Keratinocyte (primary cell): ENCODE measurements at regions not wholly inside any gene's neighbourhood (a gene's known extent, or its start where the extent isn't known, plus 50 kb on each side); places are given as distances from the start of the nearest gene placed in this dataset.

Experiments
- DNase-seq: peaks from one replicate; pipeline ENCODE4 v3.0.0-alpha.2; 2011; ENCODE audit warnings: low read depth, missing footprints, low spot score
- FAIRE-seq: peaks from 2 replicates; lab custom pipeline; 2011; peaks lifted over from hg19 to GRCh38; lab: Jason Lieb, UNC
- H2AFZ ChIP-seq: 2 replicates; pipeline ENCODE4 v1.6.0; 2012; ENCODE audit warnings: low read length, control low read depth, inconsistent platforms; ENCODE audit not compliant: control insufficient read depth
- H3K27ac ChIP-seq: 2 replicates; pipeline ENCODE4 v1.5.1; 2011; ENCODE audit warnings: low read length; ENCODE audit not compliant: control insufficient read depth, insufficient read depth
- H3K27me3 ChIP-seq: 3 replicates; pipeline ENCODE4 v1.6.0; 2011; ENCODE audit warnings: low read length; ENCODE audit not compliant: control insufficient read depth, insufficient read depth; ENCODE audit errors: extremely low read depth
- H3K36me3 ChIP-seq, 2 experiments: 2 replicates in 1 of 2; 3 replicates in 1 of 2; pipeline ENCODE4 v1.5.1; 2011; ENCODE audit warnings: low read length in 2 of 2, mild to moderate bottlenecking in 1 of 2; ENCODE audit not compliant: control insufficient read depth in 2 of 2, insufficient read depth in 2 of 2; ENCODE audit errors: extremely low read depth in 1 of 2
- H3K4me1 ChIP-seq: 3 replicates; pipeline ENCODE4 v1.5.1; 2011; ENCODE audit warnings: low read length; ENCODE audit not compliant: control insufficient read depth, insufficient read depth; ENCODE audit errors: extremely low read depth
- H3K4me2 ChIP-seq: 3 replicates; pipeline ENCODE4 v1.6.0; 2011; ENCODE audit warnings: low read depth, low read length; ENCODE audit not compliant: control insufficient read depth, insufficient read depth; ENCODE audit errors: extremely low read depth
- H3K4me3 ChIP-seq, 3 experiments: fragments of 200-600 bp in 1 of 3; sonication (generic) in 1 of 3; 2 replicates in 2 of 3; 3 replicates in 1 of 3; pipeline ENCODE4 v1.5.1; 2011 to 2016; ENCODE audit warnings: low read length in 3 of 3, mild to moderate bottlenecking in 3 of 3, control low read depth in 2 of 3, inconsistent platforms in 1 of 3, low read depth in 1 of 3, mixed read lengths in 1 of 3, mixed run types in 1 of 3, moderate library complexity in 1 of 3; ENCODE audit not compliant: control insufficient read depth in 2 of 3, insufficient read depth in 2 of 3; ENCODE audit errors: extremely low read depth in 1 of 3
- H3K79me2 ChIP-seq: 2 replicates; pipeline ENCODE4 v1.6.0; 2012; ENCODE audit warnings: low read length; ENCODE audit not compliant: control insufficient read depth, insufficient read depth
- H3K9ac ChIP-seq: 3 replicates; pipeline ENCODE4 v1.6.0; 2011; ENCODE audit warnings: low read length; ENCODE audit not compliant: control insufficient read depth, insufficient read depth; ENCODE audit errors: extremely low read depth
- H3K9me1 ChIP-seq: 3 replicates; pipeline ENCODE4 v1.6.0; 2011; ENCODE audit warnings: low read length; ENCODE audit not compliant: control insufficient read depth, insufficient read depth; ENCODE audit errors: extremely low read depth
- H3K9me3 ChIP-seq: 2 replicates; pipeline ENCODE4 v1.5.1; 2012; ENCODE audit warnings: low read depth, low read length; ENCODE audit not compliant: control insufficient read depth
- H4K20me1 ChIP-seq: 3 replicates; pipeline ENCODE4 v1.6.0; 2011; ENCODE audit warnings: low read length; ENCODE audit not compliant: control insufficient read depth, insufficient read depth; ENCODE audit errors: extremely low read depth
- CTCF ChIP-seq, 3 experiments: IDR thresholded peaks in 1 of 3; conservative IDR thresholded peaks in 1 of 3; optimal IDR thresholded peaks in 1 of 3; 2 replicates in 2 of 3; 3 replicates in 1 of 3; pipeline versions ENCODE3 to v1.5.1; 2011; ENCODE audit warnings: low read length in 3 of 3, mild to moderate bottlenecking in 3 of 3, moderate library complexity in 2 of 3, control low read depth in 1 of 3, inconsistent platforms in 1 of 3; ENCODE audit not compliant: insufficient read depth in 2 of 3; ENCODE audit errors: extremely low read depth in 1 of 3
- EZH2 ChIP-seq: IDR thresholded peaks from one replicate; pipeline ENCODE4 v1.6.1; 2012; ENCODE audit warnings: inconsistent platforms, mild to moderate bottlenecking, low read length, moderate library complexity
- dilution Hi-C: fragments of 300-500 bp; cut with MboI; formaldehyde crosslinking; loops from one replicate; pipeline ENCODE4 v1.7.0; 2020; ENCODE audit warnings: low sequenced_read_pairs; ENCODE audit not compliant: extremely low pct_ligation_motif_present

- TF ChIP-seq CTCF (optimal IDR thresholded peaks at IDR 0.05 in 1 of 3, IDR thresholded peaks at IDR 0.05 in 1 of 3, conservative IDR thresholded peaks at IDR 0.05 in 1 of 3; ENCODE audit: extremely low read depth in 1 of 3, insufficient read depth in 2 of 3, low read length in 3 of 3) (no peak), EZH2 (no peak)
- no peak overlapping the region for H3K4me3 ChIP-seq
- H3K4me1 ChIP-seq = no peaks in the 10 kb centered on the region
- FAIRE-seq = no peak
- no peaks in the 10 kb centered on the region for H3K9me3 ChIP-seq
- H3K27me3 ChIP-seq = peaks cover 16% of the 10 kb centered on the region
- H3K9me1 ChIP-seq = no peaks in the 10 kb centered on the region
- H4K20me1 ChIP-seq = no peaks in the 10 kb centered on the region
- no peak overlapping the region for H3K9ac ChIP-seq
- no peaks in the 10 kb centered on the region for H3K36me3 ChIP-seq
- no peak for DNase-seq
- H3K27ac ChIP-seq = no peak overlapping the region
- no peak overlapping the region for H3K4me2 ChIP-seq
- H2AFZ ChIP-seq = no peak overlapping the region
- H3K79me2 ChIP-seq = no peaks in the 10 kb centered on the region
- dilution Hi-C loops = no loop called here
Measured at GRCh38 chr10:107913317-107914294, 749.1 kb upstream of the SORCS1 start.

- Histone ChIP-seq H3K27me3 (no peaks in the 10 kb centered on the region), H3K36me3 (no peaks in the 10 kb centered on the region), H3K79me2 (no peaks in the 10 kb centered on the region), H3K9me1 (no peaks in the 10 kb centered on the region), H3K4me2 (no peak overlapping the region), H3K27ac (no peak overlapping the region), H3K4me3 (no peak overlapping the region), H2AFZ (no peak overlapping the region), H3K9me3 (no peaks in the 10 kb centered on the region), H3K9ac (no peak overlapping the region), H4K20me1 (no peaks in the 10 kb centered on the region), H3K4me1 (no peaks in the 10 kb centered on the region)
- no peak for TF ChIP-seq CTCF (optimal IDR thresholded peaks at IDR 0.05 in 1 of 3, IDR thresholded peaks at IDR 0.05 in 1 of 3, conservative IDR thresholded peaks at IDR 0.05 in 1 of 3; ENCODE audit: extremely low read depth in 1 of 3, insufficient read depth in 2 of 3, low read length in 3 of 3)
- TF ChIP-seq EZH2 = no peak
- dilution Hi-C loops = no loop called here
- no peak for FAIRE-seq
- DNase-seq = no peak
Measured at GRCh38 chr10:107901076-107901475, 736.6 kb upstream of the SORCS1 start.
